Smooth muscle cell (in vitro differentiated cells): ENCODE measurements at regions not wholly inside any gene's neighbourhood (a gene's known extent, or its start where the extent isn't known, plus 50 kb on each side); places are given as distances from the start of the nearest gene placed in this dataset.

Source experiments
- DNase-seq: peaks from one replicate; lab custom pipeline; 2025; ENCODE audit not compliant: unreplicated experiment; lab: John Stamatoyannopoulos, UW
- H2AFZ ChIP-seq: fragments of 200-600 bp; sonication (generic); 2 replicates; pipeline ENCODE4 v1.6.0; 2016; ENCODE audit warnings: antibody characterized with exemption, low read depth, mild to moderate bottlenecking
- H3F3A ChIP-seq: fragments of 200-600 bp; sonication (generic); 2 replicates; pipeline ENCODE4 v1.6.0; 2017; ENCODE audit warnings: antibody characterized with exemption, low read depth
- H3K27ac ChIP-seq: fragments of 200-600 bp; sonication (generic); 2 replicates; pipeline ENCODE4 v1.5.1; 2016; ENCODE audit warnings: low read depth, mild to moderate bottlenecking
- H3K27me3 ChIP-seq: fragments of 200-600 bp; sonication (generic); 2 replicates; pipeline ENCODE4 v1.6.1; 2016; ENCODE audit warnings: low read depth, mild to moderate bottlenecking
- H3K36me3 ChIP-seq: fragments of 200-600 bp; sonication (generic); 2 replicates; pipeline ENCODE4 v1.5.1; 2016; ENCODE audit warnings: low read depth
- H3K4me1 ChIP-seq: fragments of 200-600 bp; sonication (generic); 2 replicates; pipeline ENCODE4 v1.5.1; 2016; ENCODE audit warnings: low read depth
- H3K4me2 ChIP-seq: fragments of 200-600 bp; sonication (generic); 2 replicates; pipeline ENCODE4 v1.6.0; 2016; ENCODE audit warnings: mild to moderate bottlenecking
- H3K4me3 ChIP-seq: fragments of 200-600 bp; sonication (generic); 2 replicates; pipeline ENCODE4 v1.5.1; 2016; ENCODE audit warnings: mild to moderate bottlenecking
- H3K79me2 ChIP-seq: fragments of 200-600 bp; sonication (generic); 2 replicates; pipeline ENCODE4 v1.6.0; 2016; ENCODE audit warnings: low read depth, mild to moderate bottlenecking
- H3K9ac ChIP-seq: fragments of 200-600 bp; sonication (generic); 2 replicates; pipeline ENCODE4 v1.6.0; 2016; ENCODE audit warnings: low read depth
- H3K9me3 ChIP-seq: fragments of 200-600 bp; sonication (generic); replicated peaks from 2 replicates; pipeline ENCODE4 v1.5.1; 2016; ENCODE audit warnings: low read depth
- H4K20me1 ChIP-seq: fragments of 200-600 bp; sonication (generic); 2 replicates; pipeline ENCODE4 v1.6.0; 2016; ENCODE audit warnings: low read depth
- CTCF ChIP-seq: fragments of 200-600 bp; sonication (generic); IDR thresholded peaks from 2 replicates; pipeline ENCODE4 v1.5.1; 2017; ENCODE audit warnings: borderline replicate concordance, mild to moderate bottlenecking, antibody characterized with exemption; ENCODE audit not compliant: insufficient read depth, poor library complexity, severe bottlenecking
- WGBS: methylation state at CpG from one replicate; pipeline ENCODE4 v1.1.7; 2016; ENCODE audit warnings: low lambda C conversion rate; 5-methylcytosine and 5-hydroxymethylcytosine counted together

- WGBS: 78% methylated on average over 2 of the region's 2 CpGs
- Histone ChIP-seq H2AFZ (peak overlapping the region; percentile 24), H3K27me3 (no peaks in the 10 kb centered on the region), H3K9ac (no peak overlapping the region), H3K4me3 (no peak overlapping the region), H3K36me3 (no peaks in the 10 kb centered on the region), H3K4me2 (no peak overlapping the region), H3K9me3 (no peaks in the 10 kb centered on the region), H3F3A (no peaks in the 10 kb centered on the region), H4K20me1 (no peaks in the 10 kb centered on the region), H3K27ac (no peak overlapping the region), H3K4me1 (peaks cover 14% of the 10 kb centered on the region), H3K79me2 (no peaks in the 10 kb centered on the region)
- DNase-seq: no peak
- no peak for TF ChIP-seq CTCF
Measured at GRCh38 chrX:97691901-97692455, 808.3 kb downstream of the RPA4 start.

DNA sequence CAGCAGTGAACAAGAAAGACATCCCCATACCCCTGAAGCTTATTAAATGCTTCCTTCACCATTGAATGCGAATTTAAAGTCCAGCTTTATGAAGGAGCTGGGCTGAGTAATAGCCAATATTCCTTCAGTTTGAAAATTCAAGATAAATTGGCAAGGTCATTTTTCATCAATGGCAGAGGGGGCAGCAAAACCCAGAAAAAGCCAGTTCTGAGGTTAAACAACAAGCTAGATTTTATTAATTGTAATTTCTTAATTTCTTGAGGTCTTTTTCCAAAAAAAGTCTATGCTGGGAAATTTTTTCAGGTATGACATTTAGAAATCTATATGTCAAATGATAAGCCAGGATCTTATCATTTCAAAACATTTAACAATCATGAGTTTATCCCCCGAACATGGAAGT is 808.9 kb downstream of the RPA4 start:
- Histone ChIP-seq H3F3A (no peaks in the 10 kb centered on the region), H3K36me3 (no peaks in the 10 kb centered on the region), H3K9me3 (no peaks in the 10 kb centered on the region), H3K4me3 (no peak overlapping the region), H3K9ac (no peak overlapping the region), H2AFZ (no peak overlapping the region), H3K4me1 (peaks cover 14% of the 10 kb centered on the region), H3K27ac (no peak overlapping the region), H3K27me3 (no peaks in the 10 kb centered on the region), H3K79me2 (no peaks in the 10 kb centered on the region), H3K4me2 (no peak overlapping the region), H4K20me1 (no peaks in the 10 kb centered on the region)
- DNase-seq: no peak
- WGBS: 89% methylated on average over 2 of the region's 2 CpGs
- TF ChIP-seq CTCF: no peak

- Histone ChIP-seq H3K36me3 (no peaks in the 10 kb centered on the region), H3K27me3 (no peaks in the 10 kb centered on the region), H3K9me3 (no peaks in the 10 kb centered on the region), H4K20me1 (no peaks in the 10 kb centered on the region), H3K4me3 (no peak overlapping the region), H3K79me2 (no peaks in the 10 kb centered on the region), H2AFZ (no peak overlapping the region), H3K4me2 (no peak overlapping the region), H3F3A (no peaks in the 10 kb centered on the region), H3K4me1 (peaks cover 4% of the 10 kb centered on the region), H3K9ac (no peak overlapping the region), H3K27ac (no peak overlapping the region)
- TF ChIP-seq CTCF: no peak
- no peak for DNase-seq
- 93% methylated on average over 2 of the region's 2 CpGs for WGBS
Measured at GRCh38 chrX:97700547-97700946, 816.8 kb downstream of the RPA4 start.

DNA sequence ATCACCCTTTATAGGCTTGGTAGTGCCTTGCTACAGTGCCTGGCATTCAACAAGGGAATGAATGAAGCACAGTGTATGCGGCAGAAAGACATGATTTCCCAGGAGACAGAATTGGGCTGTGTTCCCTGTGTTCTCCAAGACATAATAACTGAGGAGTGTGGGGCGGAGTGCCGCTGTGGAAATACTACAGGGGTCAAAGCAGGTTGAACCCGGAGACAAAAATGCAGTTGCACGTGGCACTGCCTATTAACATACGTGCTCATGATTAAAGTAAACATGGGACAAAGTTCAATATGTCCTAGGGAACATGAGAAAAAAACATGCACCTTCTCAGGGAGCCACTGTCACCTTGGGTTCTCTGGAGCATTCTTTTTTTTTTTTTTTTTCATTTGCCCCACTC is 820.8 kb downstream of the RPA4 start:
- no peaks in the 10 kb centered on the region for H3K27me3 ChIP-seq
- H3K4me3 ChIP-seq: no peak overlapping the region
- no peak for DNase-seq
- H4K20me1 ChIP-seq: no peaks in the 10 kb centered on the region
- peaks cover 9% of the 10 kb centered on the region for H3K4me1 ChIP-seq
- TF ChIP-seq CTCF: no peak
- WGBS: 97% methylated on average over 6 of the region's 6 CpGs
- no peak overlapping the region for H3K27ac ChIP-seq
- no peaks in the 10 kb centered on the region for H3K9me3 ChIP-seq
- H3K79me2 ChIP-seq: no peaks in the 10 kb centered on the region
- H3K4me2 ChIP-seq: no peak overlapping the region
- H3K36me3 ChIP-seq: no peaks in the 10 kb centered on the region
- H3K9ac ChIP-seq: no peak overlapping the region
- no peak overlapping the region for H2AFZ ChIP-seq
- H3F3A ChIP-seq: peaks cover 5% of the 10 kb centered on the region
